ENCODE measurements at regions not wholly inside any gene's neighbourhood (a gene's known extent, or its start where the extent isn't known, plus 50 kb on each side); places are given as distances from the start of the nearest gene placed in this dataset.

DNA sequence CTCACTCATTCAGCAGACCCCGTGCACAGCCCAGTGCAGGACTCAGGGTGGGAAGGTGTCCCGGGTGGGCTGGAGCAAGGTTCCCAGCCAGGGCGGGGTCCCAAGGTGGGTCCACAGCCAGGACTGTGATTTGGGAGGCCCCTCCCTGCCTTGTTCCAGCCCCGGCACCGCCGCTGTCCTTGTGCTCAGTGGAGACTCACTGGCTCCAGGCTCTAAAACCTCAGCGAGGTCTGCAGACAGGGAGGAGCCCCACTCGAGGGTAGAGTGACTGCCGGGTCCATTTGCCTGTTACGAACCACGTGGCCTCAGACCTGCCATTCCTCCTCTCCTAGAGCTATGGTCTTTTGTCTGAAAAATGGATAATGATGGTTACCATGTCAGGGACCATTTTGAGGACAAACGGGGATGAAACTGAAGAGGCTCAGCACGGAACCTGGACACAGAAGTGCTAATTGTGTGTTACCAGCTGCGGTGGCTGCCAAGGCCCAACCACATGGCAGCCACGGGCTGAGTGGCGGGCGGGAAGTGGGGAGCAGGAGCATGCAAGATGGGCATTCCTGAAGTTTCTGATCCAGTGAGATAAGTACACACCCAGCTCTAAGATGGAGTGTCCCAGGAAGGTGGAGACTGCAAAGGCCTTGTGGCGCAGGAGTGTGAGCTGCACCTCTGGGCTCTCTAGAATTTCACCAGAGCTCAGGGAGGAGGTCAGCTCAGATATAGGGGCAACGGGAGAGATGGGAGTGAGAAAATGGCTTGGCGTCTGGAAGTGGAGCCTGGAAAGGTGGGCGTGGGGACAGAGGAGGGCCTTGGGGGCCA, 317.6 kb downstream of the SEC14L1 start:
- TF ChIP-seq ZNF501 (tag by site-specific recombination; IDR thresholded peaks at IDR 0.05): no peak
- TF ChIP-seq, protein P1, sequence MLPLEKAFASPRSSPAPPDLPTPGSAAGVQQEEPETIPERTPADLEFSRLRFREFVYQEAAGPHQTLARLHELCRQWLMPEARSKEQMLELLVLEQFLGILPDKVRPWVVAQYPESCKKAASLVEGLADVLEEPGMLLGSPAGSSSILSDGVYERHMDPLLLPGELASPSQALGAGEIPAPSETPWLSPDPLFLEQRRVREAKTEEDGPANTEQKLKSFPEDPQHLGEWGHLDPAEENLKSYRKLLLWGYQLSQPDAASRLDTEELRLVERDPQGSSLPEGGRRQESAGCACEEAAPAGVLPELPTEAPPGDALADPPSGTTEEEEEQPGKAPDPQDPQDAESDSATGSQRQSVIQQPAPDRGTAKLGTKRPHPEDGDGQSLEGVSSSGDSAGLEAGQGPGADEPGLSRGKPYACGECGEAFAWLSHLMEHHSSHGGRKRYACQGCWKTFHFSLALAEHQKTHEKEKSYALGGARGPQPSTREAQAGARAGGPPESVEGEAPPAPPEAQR (tag by site-specific recombination; IDR thresholded peaks at IDR 0.05): no peak
- TF ChIP-seq, protein P2, sequence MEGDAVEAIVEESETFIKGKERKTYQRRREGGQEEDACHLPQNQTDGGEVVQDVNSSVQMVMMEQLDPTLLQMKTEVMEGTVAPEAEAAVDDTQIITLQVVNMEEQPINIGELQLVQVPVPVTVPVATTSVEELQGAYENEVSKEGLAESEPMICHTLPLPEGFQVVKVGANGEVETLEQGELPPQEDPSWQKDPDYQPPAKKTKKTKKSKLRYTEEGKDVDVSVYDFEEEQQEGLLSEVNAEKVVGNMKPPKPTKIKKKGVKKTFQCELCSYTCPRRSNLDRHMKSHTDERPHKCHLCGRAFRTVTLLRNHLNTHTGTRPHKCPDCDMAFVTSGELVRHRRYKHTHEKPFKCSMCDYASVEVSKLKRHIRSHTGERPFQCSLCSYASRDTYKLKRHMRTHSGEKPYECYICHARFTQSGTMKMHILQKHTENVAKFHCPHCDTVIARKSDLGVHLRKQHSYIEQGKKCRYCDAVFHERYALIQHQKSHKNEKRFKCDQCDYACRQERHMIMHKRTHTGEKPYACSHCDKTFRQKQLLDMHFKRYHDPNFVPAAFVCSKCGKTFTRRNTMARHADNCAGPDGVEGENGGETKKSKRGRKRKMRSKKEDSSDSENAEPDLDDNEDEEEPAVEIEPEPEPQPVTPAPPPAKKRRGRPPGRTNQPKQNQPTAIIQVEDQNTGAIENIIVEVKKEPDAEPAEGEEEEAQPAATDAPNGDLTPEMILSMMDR (tag by site-specific recombination; IDR thresholded peaks at IDR 0.05): no peak
- no peak for TF ChIP-seq YY1 (tag by site-specific recombination; IDR thresholded peaks at IDR 0.05)
